ENCODE measurements at regions not wholly inside any gene's neighbourhood (a gene's known extent, or its start where the extent isn't known, plus 50 kb on each side); places are given as distances from the start of the nearest gene placed in this dataset.
"Not testable (repeated sequence)": the region's sequence is repeated elsewhere in the genome, so short reads cannot be mapped to it uniquely, and the experiment has no call there.

- no peak for DNase-seq (ENCODE audit: low spot score)
Observed at GRCh38 chr5:167821669-167822068, 469.8 kb upstream of the WWC1 start.

GRCh38 chr5:167822241-167822640, 469.2 kb upstream of the WWC1 start:
- no peak for DNase-seq (ENCODE audit: low spot score)

GRCh38 chr5:167823405-167823804, 468.0 kb upstream of the WWC1 start:
- no peak for DNase-seq (ENCODE audit: low spot score)

GRCh38 chr5:167827766-167828165, 463.7 kb upstream of the WWC1 start:
- DNase-seq (ENCODE audit: low spot score), result no peak

GRCh38 chr5:167831754-167832504, 459.5 kb upstream of the WWC1 start:
- DNase-seq (ENCODE audit: low spot score), result no peak

- no peak for DNase-seq (ENCODE audit: low spot score)
Observed at GRCh38 chr5:167832609-167833008, 458.8 kb upstream of the WWC1 start.

GRCh38 chr5:167833456-167833855, 458.0 kb upstream of the WWC1 start:
- no peak for DNase-seq (ENCODE audit: low spot score)

GRCh38 chr5:167835146-167835545, 456.3 kb upstream of the WWC1 start:
- DNase-seq (ENCODE audit: low spot score), result no peak

GRCh38 chr5:167837127-167837526, 454.3 kb upstream of the WWC1 start:
- DNase-seq (ENCODE audit: low spot score), result no peak

- no peak for DNase-seq (ENCODE audit: low spot score)
Observed at GRCh38 chr5:167839065-167839464, 452.4 kb upstream of the WWC1 start.

- no peak for DNase-seq (ENCODE audit: low spot score)
Observed at GRCh38 chr5:167840527-167841130, 450.8 kb upstream of the WWC1 start.

- DNase-seq (ENCODE audit: low spot score), result no peak
Observed at GRCh38 chr5:167843881-167844572, 447.4 kb upstream of the WWC1 start.

- no peak for DNase-seq (ENCODE audit: low spot score)
Observed at GRCh38 chr5:167845952-167846351, 445.5 kb upstream of the WWC1 start.

- DNase-seq (ENCODE audit: low spot score), result no peak
Observed at GRCh38 chr5:167849874-167850273, 441.6 kb upstream of the WWC1 start.

- no peak for DNase-seq (ENCODE audit: low spot score)
Observed at GRCh38 chr5:167850911-167851310, 440.5 kb upstream of the WWC1 start.

GRCh38 chr5:167851416-167851815, 440.0 kb upstream of the WWC1 start:
- DNase-seq (ENCODE audit: low spot score), result no peak

GRCh38 chr5:167852515-167852914, 438.9 kb upstream of the WWC1 start:
- DNase-seq (ENCODE audit: low spot score), result no peak

GRCh38 chr5:167853421-167853820, 438.0 kb upstream of the WWC1 start:
- no peak for DNase-seq (ENCODE audit: low spot score)

- DNase-seq (ENCODE audit: low spot score), result no peak
Observed at GRCh38 chr5:167855818-167856217, 435.6 kb upstream of the WWC1 start.

GRCh38 chr5:167857321-167857720, 434.1 kb upstream of the WWC1 start:
- no peak for DNase-seq (ENCODE audit: low spot score)

GRCh38 chr5:167858186-167858855, 433.1 kb upstream of the WWC1 start:
- DNase-seq (ENCODE audit: low spot score), result not testable (repeated sequence)

- peak; percentile 6 for DNase-seq (ENCODE audit: low spot score)
Observed at GRCh38 chr5:167861129-167861927, 430.1 kb upstream of the WWC1 start.

Data from NAMALWA (cell line).